ENCODE measurements at regions not wholly inside any gene's neighbourhood (a gene's known extent, or its start where the extent isn't known, plus 50 kb on each side); places are given as distances from the start of the nearest gene placed in this dataset.
"Not testable (repeated sequence)": the region's sequence is repeated elsewhere in the genome, so short reads cannot be mapped to it uniquely, and the experiment has no call there.

GRCh38 chr12:47610686-47611252 lies 95.1 kb downstream of the RPAP3 start:
- DNase-seq (ENCODE audit: low read depth, low spot score), result no peak

- DNase-seq (ENCODE audit: low read depth, low spot score), result no peak
Observed at GRCh38 chr12:47609806-47610205, 96.0 kb downstream of the RPAP3 start.

DNA sequence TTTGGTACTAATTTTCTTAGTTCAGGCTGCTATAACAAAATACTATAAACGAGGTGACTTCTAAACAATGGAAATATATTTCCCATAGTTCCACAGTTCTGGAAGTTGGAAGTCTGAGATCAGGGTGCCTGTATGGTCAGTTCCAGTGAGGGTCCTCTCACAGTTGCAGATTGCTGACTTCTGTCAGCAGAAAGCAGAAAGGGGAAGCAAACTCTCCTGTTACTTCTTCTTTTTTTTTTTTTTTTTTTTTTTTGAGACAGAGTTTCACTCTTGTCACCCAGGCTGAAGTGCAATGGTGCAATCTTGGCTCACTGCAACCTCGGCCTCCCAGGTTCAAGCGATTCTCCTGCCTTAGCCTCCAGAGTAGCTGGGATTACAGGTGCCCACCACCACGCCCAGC lies 97.2 kb downstream of the RPAP3 start:
- not testable (repeated sequence) for DNase-seq (ENCODE audit: low read depth, low spot score)

GRCh38 chr12:47604221-47604873 lies 101.5 kb downstream of the RPAP3 start:
- no peak for DNase-seq (ENCODE audit: low read depth, low spot score)

- no peak for DNase-seq (ENCODE audit: low read depth, low spot score)
Observed at GRCh38 chr12:47602949-47603558, 102.8 kb downstream of the RPAP3 start.

- no peak for DNase-seq (ENCODE audit: low read depth, low spot score)
Observed at GRCh38 chr12:47602325-47602724, 103.5 kb downstream of the RPAP3 start.

DNA sequence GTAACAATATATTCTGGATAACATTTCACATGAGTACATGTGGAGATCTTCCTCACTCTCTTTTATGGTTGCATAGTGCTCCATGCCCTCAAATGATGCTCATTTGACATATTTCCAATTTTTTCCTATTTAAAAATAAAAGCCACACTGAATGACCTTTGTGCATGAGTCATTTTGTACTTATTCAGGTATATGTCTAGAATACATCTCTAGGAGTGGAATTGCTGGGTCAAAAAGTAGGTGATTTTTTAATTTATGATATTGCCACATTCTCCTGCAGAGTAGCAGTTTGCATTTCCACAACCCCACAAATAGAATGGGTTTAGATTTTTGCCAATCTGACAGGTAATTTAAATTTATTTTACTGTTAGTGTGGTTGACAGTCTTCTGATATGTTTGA lies 104.8 kb downstream of the RPAP3 start:
- no peak for DNase-seq (ENCODE audit: low read depth, low spot score)

- no peak for DNase-seq (ENCODE audit: low read depth, low spot score)
Observed at GRCh38 chr12:47591795-47592194, 114.0 kb downstream of the RPAP3 start.

DNA sequence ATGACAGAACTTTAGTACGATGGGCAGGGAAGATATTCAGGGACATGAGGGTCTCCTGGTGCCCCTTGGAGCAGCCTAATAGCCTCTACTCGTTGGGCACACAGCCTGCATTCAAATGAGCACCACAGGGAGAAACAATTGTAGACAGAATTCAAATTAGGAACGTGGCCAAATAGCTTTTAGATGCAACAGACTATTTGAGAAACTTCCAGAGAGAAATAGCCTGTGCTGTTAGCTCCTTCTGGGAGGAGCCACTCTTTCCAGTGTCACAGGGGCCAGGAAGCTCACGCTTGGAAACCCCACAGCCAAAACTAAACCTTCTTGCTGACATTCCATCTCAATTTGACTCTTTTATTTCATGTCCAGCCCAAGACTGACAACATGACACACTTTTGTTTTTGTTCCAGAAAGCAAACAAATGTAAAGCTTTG lies 114.5 kb downstream of the RPAP3 start:
- DNase-seq (ENCODE audit: low read depth, low spot score), result no peak

GRCh38 chr12:47590771-47591360 lies 115.0 kb downstream of the RPAP3 start:
- DNase-seq (ENCODE audit: low read depth, low spot score), result no peak

DNA sequence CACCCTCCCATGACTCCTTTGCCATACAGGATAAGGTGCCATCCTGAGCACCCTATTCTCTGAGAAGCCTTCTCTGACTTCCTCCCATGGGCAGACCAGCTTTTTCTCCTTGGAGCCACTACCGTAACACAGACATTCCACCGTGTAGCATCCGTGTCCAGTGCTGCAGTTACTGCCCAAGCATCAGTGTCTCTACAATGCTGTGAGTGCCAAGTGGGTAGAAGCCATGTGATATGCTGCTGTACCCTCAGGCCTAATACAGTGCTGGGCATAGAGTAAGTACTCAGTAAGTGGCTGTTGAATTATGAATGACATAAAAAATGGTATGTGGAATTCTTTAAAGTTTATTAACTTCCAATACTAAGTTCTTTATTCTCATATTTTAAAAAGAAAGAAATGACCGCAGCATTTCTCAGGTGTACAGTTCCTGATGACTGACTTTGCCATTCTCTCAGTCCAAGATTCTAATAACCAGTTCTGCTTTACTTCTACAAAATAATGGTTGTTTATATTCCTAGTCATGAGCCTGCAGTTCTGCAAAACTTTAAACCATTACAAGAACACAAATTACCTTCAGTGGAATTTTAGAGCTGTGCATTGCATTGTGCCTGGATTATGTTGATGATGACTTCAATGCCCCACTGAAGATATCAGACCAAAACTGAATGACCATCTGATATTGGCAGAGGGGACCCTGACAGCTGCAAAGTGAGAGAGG lies 118.7 kb downstream of the RPAP3 start:
- DNase-seq (ENCODE audit: low read depth, low spot score), result no peak

DNA sequence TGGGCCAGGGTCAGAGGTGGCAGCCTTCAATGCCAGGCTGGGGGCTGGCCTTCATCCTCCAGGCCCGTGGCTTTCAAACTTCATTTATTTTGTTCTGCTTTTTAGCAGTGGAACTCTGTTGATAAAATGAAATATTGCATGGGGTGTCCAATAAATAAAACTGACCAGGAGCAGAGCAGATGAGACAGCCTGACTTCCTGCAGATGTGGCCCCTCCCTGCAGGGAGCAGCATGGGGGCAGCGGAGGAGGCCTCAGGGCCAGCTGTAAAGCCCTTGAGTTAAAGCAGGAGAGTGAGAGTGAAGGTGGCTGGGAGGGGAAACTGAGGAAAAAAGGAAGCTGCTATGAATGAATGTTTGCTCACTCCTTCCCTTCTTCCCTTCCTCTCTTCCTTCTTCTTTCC lies 120.3 kb downstream of the RPAP3 start:
- DNase-seq (ENCODE audit: low read depth, low spot score), result no peak

GRCh38 chr12:47578836-47579235 lies 127.0 kb downstream of the RPAP3 start:
- no peak for DNase-seq (ENCODE audit: low read depth, low spot score)

GRCh38 chr12:47577206-47577989 lies 128.4 kb downstream of the RPAP3 start:
- no peak for DNase-seq (ENCODE audit: low read depth, low spot score)

GRCh38 chr12:47576289-47576945 lies 129.4 kb downstream of the RPAP3 start:
- no peak for DNase-seq (ENCODE audit: low read depth, low spot score)

DNA sequence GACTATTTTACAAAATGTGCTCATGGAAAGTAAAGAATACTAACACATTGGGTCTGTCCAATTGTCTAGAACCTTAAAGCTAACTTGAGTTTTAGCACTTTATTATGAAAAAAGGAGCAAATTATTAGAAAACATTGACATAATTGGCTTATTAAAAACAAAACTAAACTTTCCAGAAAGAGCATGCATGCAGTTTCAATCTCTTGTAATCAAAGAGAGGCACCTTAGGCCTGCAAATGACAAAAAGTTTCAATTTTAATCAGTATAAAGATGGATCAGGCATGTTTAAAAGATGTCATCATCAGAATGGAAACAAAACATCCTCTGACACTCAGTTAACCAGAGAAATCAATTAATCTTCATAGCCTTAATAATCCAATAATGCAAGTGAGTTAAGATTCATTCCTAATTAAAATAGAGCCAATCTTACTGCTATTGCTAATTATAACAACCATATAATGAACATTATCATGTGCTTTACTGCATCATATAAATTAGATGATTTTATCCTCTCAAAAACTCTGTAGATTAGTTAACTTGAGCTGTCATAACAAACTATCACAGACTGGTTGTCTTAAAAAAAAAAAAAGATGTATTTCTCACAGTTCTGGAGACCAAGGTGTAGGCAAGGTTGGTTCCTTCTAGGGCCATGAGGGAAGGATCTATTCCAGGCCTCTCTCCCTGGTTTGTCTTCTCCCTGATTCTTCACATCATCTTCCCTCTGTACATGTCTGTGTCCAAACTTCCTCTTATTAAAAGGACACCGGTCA lies 131.4 kb downstream of the RPAP3 start:
- DNase-seq (ENCODE audit: low read depth, low spot score), result no peak

DNA sequence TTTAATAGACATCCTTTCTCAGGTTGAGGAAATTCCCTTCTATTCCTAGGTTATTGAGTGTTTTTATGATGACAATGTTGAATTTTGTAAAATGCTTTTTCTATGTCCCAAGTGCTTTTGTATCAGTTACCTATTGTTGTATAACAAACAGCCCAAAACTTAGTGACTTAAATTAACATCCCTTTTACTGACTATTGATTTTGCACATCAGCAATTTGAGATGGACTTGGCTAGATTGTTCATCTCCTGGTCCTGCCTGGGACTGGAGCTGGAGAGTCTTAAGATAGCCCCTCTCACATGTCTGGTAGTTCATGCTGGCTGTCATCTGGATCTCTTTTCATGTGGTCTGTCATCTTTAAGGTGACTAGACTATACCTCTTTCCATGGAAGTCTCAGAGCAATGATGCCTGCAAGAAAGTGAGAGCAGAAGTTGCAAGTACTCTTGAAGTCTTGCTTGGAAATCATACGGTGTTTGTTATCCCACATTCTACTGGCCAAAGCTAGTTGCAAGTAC lies 132.6 kb downstream of the RPAP3 start:
- no peak for DNase-seq (ENCODE audit: low read depth, low spot score)

GRCh38 chr12:47570151-47570550 lies 135.7 kb downstream of the RPAP3 start:
- no peak for DNase-seq (ENCODE audit: low read depth, low spot score)

GRCh38 chr12:47562201-47562600 lies 143.6 kb downstream of the RPAP3 start:
- DNase-seq (ENCODE audit: low read depth, low spot score), result no peak

- no peak for DNase-seq (ENCODE audit: low read depth, low spot score)
Observed at GRCh38 chr12:47561746-47562145, 144.1 kb downstream of the RPAP3 start.
